Activated naive CD8-positive, alpha-beta T cell treated with anti-CD3 and anti-CD28 coated beads, Interleukin-2, amount 50 U/mL, for 24 hours (primary cell): ENCODE measurements at regions not wholly inside any gene's neighbourhood (a gene's known extent, or its start where the extent isn't known, plus 50 kb on each side); places are given as distances from the start of the nearest gene placed in this dataset.

Experiments
- ATAC-seq: fragments of 150-1000 bp; cut with Tn5 transposase; one replicate; pipeline ENCODE4 v1.10.0; 2021
- DNase-seq: peaks from one replicate; pipeline ENCODE4 v3.0.0; 2021
- H3K27ac Mint-ChIP-seq: one replicate; pipeline ENCODE4 v1.8.0; 2021; ENCODE audit warnings: mild to moderate bottlenecking, mixed read lengths
- H3K27me3 Mint-ChIP-seq: one replicate; pipeline ENCODE4 v1.8.0; 2021; ENCODE audit warnings: mixed read lengths
- H3K36me3 Mint-ChIP-seq: one replicate; pipeline ENCODE4 v1.8.0; 2021; ENCODE audit warnings: low read depth, mixed read lengths
- H3K4me1 Mint-ChIP-seq: one replicate; pipeline ENCODE4 v1.8.0; 2021; ENCODE audit warnings: mixed read lengths
- H3K4me3 Mint-ChIP-seq: one replicate; pipeline ENCODE4 v1.8.0; 2021; ENCODE audit warnings: mild to moderate bottlenecking, moderate library complexity, mixed read lengths
- H3K9me3 Mint-ChIP-seq: one replicate; pipeline ENCODE4 v1.8.0; 2021; ENCODE audit warnings: mixed read lengths

DNA sequence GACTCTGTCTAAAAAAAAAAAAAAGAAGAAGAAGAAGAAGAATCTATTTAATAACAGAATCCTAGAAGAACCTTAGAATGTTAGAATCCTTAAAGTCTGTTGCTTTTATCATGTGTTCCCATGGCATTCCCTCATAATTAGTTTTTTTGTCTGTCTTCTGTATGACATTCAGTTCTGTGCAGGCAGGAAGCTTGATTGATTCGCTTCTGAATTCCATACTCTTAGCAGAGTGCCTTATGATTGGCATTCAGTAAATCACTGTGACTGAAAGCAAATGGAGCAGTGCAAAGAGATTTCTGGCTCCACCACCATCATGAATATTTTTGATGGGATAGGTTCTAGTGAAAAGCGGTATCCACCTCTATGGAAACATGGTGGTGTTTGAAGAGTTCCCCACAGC, 1065.9 kb upstream of the RBFOX1 start:
- Mint-ChIP-seq H3K27ac (no peak overlapping the region), H3K9me3 (peaks cover 32% of the 10 kb centered on the region), H3K36me3 (no peaks in the 10 kb centered on the region)

DNA sequence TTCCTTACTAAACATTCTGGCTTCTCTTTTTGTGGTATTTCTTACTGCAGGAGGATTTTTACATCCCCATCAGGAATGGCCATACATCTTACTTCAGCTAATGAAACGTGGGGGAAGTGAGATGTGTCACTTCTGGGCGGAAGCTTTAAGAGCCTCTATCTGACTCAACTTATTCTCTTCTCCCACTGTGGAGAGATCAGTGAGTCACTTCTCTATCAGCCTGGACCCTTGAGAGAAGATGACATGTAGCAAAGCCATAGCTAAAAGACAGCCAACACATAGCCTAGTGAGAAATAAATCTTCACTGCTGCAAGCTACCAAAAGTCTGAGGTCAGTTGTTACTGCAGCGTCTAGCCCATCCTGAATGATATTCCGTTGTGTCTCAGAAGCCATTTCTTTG, 1066.7 kb upstream of the RBFOX1 start:
- Mint-ChIP-seq H3K4me3 (no peak overlapping the region), H3K4me1 (no peaks in the 10 kb centered on the region), H3K36me3 (no peaks in the 10 kb centered on the region), H3K9me3 (peaks cover 32% of the 10 kb centered on the region), H3K27me3 (no peaks in the 10 kb centered on the region), H3K27ac (no peak overlapping the region)
- ATAC-seq (no peak), DNase-seq (no peak)

More for the DNA sequence above, 1065.9 kb upstream of the RBFOX1 start:
- Mint-ChIP-seq H3K27me3 (no peaks in the 10 kb centered on the region), H3K4me1 (no peaks in the 10 kb centered on the region), H3K4me3 (no peak overlapping the region)
- ATAC-seq (no peak), DNase-seq (no peak)

DNA sequence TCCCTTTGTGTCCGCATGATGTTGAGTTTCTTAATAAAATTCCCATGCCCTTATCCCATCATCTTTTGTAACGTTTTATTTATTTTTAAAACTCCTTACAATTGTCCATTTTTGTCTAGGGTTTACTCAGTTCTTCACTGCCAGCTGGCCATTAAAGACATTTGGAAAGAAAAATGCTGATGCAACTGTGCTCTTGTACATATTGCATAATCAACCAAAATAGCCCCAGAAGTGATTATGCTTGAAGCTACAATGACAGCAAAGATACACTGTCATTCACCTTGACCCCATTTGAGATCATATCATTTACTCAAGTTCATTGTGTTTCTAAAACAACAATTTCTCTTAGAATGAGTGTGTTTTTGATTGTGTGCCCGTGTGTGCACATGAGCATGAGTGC, 1074.6 kb upstream of the RBFOX1 start:
- H3K27ac Mint-ChIP-seq: no peak overlapping the region
- ATAC-seq (no peak), DNase-seq (no peak)
- no peaks in the 10 kb centered on the region for H3K4me1 Mint-ChIP-seq
- peaks cover 2% of the 10 kb centered on the region for H3K36me3 Mint-ChIP-seq
- H3K4me3 Mint-ChIP-seq: no peak overlapping the region
- H3K9me3 Mint-ChIP-seq: peaks cover 28% of the 10 kb centered on the region
- H3K27me3 Mint-ChIP-seq: no peaks in the 10 kb centered on the region

DNA sequence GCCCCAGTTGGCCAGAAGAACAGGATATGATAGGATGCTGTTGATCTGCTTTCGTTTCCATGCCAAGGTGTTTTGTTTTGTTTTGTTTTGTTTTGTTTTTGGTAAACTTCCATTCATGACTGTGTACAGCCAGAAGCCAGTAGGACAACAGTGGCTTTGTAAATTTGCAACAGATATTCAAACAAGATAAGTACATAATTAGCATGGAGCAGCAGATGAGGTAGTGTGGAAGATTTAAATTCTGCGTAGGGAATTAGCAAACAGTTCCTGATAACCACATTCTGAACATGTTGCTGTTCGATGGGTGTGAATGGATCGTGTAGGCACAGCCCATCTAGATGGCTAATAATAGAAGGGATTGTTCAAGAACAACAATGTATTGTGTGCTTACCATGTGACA, 1080.1 kb upstream of the RBFOX1 start:
- H3K36me3 Mint-ChIP-seq: peaks cover 2% of the 10 kb centered on the region

DNA sequence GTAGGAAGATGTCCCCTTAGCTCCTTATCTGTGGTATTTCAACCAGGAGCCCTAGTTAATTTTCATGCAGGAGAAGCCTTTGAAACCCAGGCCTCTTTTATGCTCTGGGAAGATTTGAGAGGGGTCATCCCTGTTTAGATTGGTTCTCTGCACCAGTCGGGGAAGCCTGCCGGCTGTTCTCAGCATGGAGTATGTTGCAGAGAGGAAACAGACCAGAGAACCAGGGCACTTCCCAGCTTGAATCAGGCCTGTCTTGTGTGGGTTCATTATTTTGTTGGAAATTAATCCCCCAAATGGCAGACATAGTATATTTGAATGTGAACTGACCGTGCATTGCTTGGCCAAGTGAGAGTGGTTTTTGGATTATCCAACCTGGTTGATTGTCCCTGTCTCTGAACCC, 1082.1 kb upstream of the RBFOX1 start:
- no peak overlapping the region for H3K4me3 Mint-ChIP-seq
- ATAC-seq (no peak), DNase-seq (no peak)
- no peak overlapping the region for H3K27ac Mint-ChIP-seq
- no peaks in the 10 kb centered on the region for H3K36me3 Mint-ChIP-seq
- H3K9me3 Mint-ChIP-seq: peaks cover 35% of the 10 kb centered on the region
- no peaks in the 10 kb centered on the region for H3K27me3 Mint-ChIP-seq
- no peaks in the 10 kb centered on the region for H3K4me1 Mint-ChIP-seq

More for the DNA sequence above, 1080.1 kb upstream of the RBFOX1 start:
- Mint-ChIP-seq H3K9me3 (peaks cover 42% of the 10 kb centered on the region), H3K27ac (no peak overlapping the region), H3K4me1 (no peaks in the 10 kb centered on the region), H3K4me3 (no peak overlapping the region), H3K27me3 (no peaks in the 10 kb centered on the region)
- ATAC-seq (no peak), DNase-seq (no peak)

DNA sequence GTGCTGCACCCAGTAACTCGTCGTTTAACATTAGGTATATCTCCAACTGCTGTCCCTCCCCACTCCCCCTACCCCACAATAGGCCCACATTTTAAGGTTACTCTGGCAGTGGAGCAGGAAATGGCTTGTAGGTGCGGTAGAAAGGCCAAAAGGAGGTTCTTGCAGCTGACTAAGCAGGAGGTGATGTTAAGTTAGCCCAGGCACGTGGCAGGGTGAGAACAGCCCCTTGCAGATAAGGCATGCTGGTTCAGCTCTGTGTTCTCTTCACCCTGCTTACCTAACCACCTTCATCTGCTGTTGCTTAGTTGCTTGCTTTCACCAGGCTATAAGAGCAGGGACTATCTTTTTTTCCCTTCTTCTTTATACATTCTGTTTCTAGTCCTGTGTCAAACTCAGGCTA, 1082.8 kb upstream of the RBFOX1 start:
- DNase-seq: no peak
- Mint-ChIP-seq H3K27ac (no peak overlapping the region), H3K9me3 (peaks cover 28% of the 10 kb centered on the region), H3K27me3 (no peaks in the 10 kb centered on the region), H3K4me1 (no peaks in the 10 kb centered on the region), H3K36me3 (no peaks in the 10 kb centered on the region), H3K4me3 (no peak overlapping the region)
- ATAC-seq: no peak

DNA sequence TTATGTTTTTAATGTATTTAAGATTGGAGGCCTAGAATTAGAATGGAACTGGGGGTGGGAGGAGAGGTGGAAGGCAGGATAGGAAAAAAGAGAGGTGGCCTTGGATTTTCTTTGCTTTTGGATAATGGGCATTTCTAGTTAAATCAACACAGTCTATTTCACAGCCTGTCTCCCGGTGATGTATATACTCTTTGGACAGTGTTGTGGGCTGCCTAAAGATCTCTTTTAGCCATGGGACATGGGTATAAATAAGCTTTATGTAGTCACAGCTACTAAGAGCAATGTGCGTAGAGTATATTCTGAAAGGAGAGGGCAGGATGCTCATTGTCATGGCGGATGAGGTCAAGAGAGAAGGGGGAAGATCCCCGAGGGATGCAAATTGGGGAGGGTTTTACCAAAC, 1084.4 kb upstream of the RBFOX1 start:
- no peaks in the 10 kb centered on the region for H3K36me3 Mint-ChIP-seq
- H3K9me3 Mint-ChIP-seq: peaks cover 24% of the 10 kb centered on the region
- no peak overlapping the region for H3K27ac Mint-ChIP-seq
- no peaks in the 10 kb centered on the region for H3K27me3 Mint-ChIP-seq
- H3K4me1 Mint-ChIP-seq: no peaks in the 10 kb centered on the region
- ATAC-seq (no peak), DNase-seq (no peak)
- H3K4me3 Mint-ChIP-seq: no peak overlapping the region

DNA sequence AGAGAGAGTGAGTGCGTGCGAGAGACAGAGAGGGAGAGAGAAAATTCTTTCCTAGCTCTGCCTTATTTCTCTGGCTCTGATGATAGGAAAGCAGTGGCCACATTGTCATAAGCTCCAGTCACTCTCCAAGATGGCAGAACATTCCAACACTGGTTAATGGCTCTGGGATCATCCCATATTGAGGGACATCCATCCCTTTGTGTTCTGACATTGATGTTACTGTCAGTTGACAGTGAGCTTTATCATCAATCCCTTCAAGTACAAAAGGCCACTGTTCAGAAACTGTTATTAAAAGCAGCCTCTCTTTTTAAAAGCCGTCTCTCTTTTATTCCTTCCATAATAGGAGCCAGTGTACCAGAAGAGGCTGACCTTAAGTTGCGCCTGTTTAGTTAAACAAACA, 1084.9 kb upstream of the RBFOX1 start:
- Mint-ChIP-seq H3K36me3 (no peaks in the 10 kb centered on the region), H3K4me3 (no peak overlapping the region), H3K9me3 (peaks cover 19% of the 10 kb centered on the region), H3K27ac (no peak overlapping the region), H3K27me3 (no peaks in the 10 kb centered on the region), H3K4me1 (no peaks in the 10 kb centered on the region)
- ATAC-seq (no peak), DNase-seq (no peak)

DNA sequence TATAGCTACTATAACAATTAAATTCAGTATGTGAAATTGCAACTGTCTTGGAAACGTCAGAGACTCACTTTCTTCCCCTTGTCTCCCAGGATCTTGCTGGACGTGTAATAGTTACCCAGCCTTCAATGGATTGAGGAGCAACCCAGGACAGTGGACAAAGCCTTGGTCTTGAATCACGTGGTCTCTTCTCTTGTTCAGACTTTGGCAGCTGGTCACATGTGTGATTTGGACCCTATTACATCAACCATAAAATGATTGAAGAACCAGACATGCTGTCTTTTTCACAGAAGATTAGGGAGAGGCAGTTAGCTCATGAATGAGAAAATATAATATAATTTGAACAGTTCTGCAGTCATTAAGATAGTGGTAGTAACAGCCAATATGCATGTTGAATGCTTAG, 1085.5 kb upstream of the RBFOX1 start:
- Mint-ChIP-seq H3K36me3 (no peaks in the 10 kb centered on the region), H3K27me3 (no peaks in the 10 kb centered on the region), H3K9me3 (peaks cover 13% of the 10 kb centered on the region), H3K4me1 (no peaks in the 10 kb centered on the region), H3K4me3 (no peak overlapping the region), H3K27ac (no peak overlapping the region)
- DNase-seq (no peak), ATAC-seq (no peak)

DNA sequence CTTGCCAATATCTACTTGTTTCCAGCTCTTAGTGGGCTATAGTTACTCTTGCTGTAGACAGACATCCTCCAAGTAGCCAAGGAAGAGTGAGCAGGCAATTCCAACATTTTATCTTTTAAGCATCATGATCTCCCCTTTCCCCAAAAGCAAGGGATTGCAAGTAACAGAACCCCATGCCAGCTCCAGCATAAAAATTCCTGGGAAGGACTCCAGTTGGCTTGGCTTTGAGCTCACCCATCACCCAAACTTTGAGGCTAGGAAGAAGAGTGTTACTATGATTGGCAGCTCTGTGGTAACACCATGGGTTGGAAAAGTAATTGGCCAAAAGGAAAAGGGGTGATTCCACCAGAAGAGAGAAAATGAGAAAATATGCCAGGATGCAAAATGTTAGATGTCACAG, 1086.4 kb upstream of the RBFOX1 start:
- Mint-ChIP-seq H3K9me3 (peaks cover 13% of the 10 kb centered on the region), H3K4me3 (no peak overlapping the region), H3K36me3 (no peaks in the 10 kb centered on the region), H3K27me3 (no peaks in the 10 kb centered on the region), H3K27ac (no peak overlapping the region), H3K4me1 (no peaks in the 10 kb centered on the region)
- no peak for DNase-seq
- ATAC-seq: no peak

DNA sequence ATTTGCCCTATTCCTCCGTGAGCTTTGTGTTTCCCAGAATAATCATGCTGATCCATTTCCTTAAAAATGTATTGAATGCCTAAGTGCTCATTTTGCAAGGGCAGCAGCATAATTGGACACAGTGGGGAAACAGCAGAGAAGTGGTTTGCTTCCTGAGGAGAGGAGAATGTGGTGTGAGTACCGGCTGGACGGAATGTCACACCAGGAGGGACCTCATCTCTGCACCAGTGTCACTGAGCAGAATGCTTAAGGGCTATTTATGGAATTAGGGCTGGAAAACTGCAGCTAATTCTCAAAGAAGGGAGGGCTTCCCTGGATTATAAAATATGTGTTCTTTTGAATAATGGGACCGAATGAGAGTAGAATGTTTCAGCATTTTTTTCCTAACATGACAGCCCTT, 1100.6 kb upstream of the RBFOX1 start:
- Mint-ChIP-seq H3K9me3 (peaks cover 18% of the 10 kb centered on the region), H3K27ac (no peak overlapping the region), H3K36me3 (no peaks in the 10 kb centered on the region), H3K4me3 (no peak overlapping the region), H3K27me3 (no peaks in the 10 kb centered on the region), H3K4me1 (no peaks in the 10 kb centered on the region)
- no peak for DNase-seq
- no peak for ATAC-seq

DNA sequence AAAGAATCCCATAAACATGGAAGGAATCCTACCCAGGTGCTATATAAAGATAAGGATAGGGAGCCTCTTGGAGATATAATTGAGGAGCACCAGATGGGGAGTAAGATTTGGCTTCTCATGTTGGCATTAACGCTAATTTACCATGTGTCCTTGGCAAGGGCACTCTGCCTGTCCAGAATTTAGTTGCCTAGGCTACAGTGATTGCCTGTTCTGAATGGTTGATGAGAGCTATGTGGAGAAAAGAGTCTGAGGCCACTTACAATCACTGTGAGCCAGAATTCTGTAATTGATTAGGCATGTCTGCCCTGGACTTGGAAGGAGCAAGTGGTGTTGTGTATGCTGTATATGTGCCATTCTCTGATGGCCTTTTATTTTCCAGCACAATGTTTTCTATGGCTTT, 1101.2 kb upstream of the RBFOX1 start:
- Mint-ChIP-seq H3K27ac (no peak overlapping the region), H3K4me1 (no peaks in the 10 kb centered on the region), H3K36me3 (no peaks in the 10 kb centered on the region), H3K4me3 (no peak overlapping the region), H3K9me3 (peaks cover 14% of the 10 kb centered on the region), H3K27me3 (no peaks in the 10 kb centered on the region)
- DNase-seq: no peak
- ATAC-seq: no peak

DNA sequence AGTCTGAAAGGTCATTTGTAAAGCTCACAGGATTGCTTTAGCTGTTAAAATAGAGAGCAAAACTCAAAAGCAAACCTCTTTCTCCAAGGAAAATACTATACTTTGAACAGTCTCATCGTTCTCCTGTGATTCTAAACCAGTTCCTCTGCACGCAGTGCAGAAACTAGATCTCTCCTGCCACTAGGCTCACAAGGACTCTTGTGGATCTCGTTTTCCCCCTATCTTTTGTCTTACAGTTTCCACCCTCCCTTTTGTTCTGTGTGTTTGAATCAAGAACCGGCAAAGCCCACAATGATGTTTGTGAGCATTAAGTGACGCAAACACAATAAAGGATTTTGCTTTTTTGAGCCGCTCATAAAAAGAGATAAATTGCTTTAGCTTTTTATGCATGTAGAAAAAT, 1103.5 kb upstream of the RBFOX1 start:
- H3K4me1 Mint-ChIP-seq: no peaks in the 10 kb centered on the region
- no peak overlapping the region for H3K4me3 Mint-ChIP-seq
- ATAC-seq (no peak), DNase-seq (no peak)
- no peak overlapping the region for H3K27ac Mint-ChIP-seq
- peaks cover 12% of the 10 kb centered on the region for H3K9me3 Mint-ChIP-seq
- no peaks in the 10 kb centered on the region for H3K36me3 Mint-ChIP-seq
- no peaks in the 10 kb centered on the region for H3K27me3 Mint-ChIP-seq

DNA sequence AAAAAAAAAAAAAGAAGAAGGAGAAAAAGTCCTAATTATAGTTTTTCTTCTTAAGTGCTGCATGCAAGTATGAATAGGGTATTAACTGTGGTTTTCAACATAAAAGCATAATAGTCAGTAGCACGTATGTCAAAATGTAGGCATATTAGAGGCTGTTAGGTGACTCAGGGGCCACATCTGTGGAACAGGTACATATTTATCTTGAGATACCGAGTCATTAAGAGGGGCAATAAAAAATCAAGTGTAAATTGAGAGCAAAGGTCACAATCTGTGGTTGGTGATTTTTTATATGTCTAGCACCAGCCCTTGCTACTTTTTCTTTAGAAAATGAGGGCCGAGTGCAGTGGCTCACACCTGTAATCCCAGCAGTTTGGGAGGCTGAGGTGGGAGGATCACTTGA, 1113.8 kb upstream of the RBFOX1 start:
- no peak overlapping the region for H3K4me3 Mint-ChIP-seq
- H3K36me3 Mint-ChIP-seq: no peaks in the 10 kb centered on the region
- peaks cover 10% of the 10 kb centered on the region for H3K9me3 Mint-ChIP-seq
- H3K27me3 Mint-ChIP-seq: no peaks in the 10 kb centered on the region
- H3K27ac Mint-ChIP-seq: no peak overlapping the region
- no peak for ATAC-seq
- DNase-seq: no peak
- H3K4me1 Mint-ChIP-seq: no peaks in the 10 kb centered on the region

DNA sequence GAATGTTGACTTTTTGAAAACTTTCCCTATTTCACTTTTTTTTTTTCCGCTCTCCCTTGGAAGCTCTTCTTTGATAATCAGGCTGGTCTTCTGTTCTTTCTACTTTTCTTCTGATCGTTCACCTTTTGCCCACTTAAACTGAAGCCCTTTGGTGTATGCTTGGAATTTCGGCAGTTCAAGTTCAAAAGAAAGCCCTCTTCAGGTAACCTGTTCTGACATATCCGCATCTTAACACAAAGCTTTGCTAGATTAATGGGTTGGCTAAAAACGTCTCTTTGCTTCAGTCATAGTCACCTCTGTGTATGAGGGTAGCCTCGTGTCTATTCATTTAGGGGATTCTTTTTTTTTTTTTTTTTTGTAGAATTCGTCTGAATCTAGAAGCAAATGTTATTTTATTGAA, 1115.8 kb upstream of the RBFOX1 start:
- no peak overlapping the region for H3K27ac Mint-ChIP-seq
- ATAC-seq (no peak), DNase-seq (no peak)
- H3K9me3 Mint-ChIP-seq: peaks cover 11% of the 10 kb centered on the region
- H3K36me3 Mint-ChIP-seq: no peaks in the 10 kb centered on the region
- no peak overlapping the region for H3K4me3 Mint-ChIP-seq
- no peaks in the 10 kb centered on the region for H3K27me3 Mint-ChIP-seq
- H3K4me1 Mint-ChIP-seq: no peaks in the 10 kb centered on the region

DNA sequence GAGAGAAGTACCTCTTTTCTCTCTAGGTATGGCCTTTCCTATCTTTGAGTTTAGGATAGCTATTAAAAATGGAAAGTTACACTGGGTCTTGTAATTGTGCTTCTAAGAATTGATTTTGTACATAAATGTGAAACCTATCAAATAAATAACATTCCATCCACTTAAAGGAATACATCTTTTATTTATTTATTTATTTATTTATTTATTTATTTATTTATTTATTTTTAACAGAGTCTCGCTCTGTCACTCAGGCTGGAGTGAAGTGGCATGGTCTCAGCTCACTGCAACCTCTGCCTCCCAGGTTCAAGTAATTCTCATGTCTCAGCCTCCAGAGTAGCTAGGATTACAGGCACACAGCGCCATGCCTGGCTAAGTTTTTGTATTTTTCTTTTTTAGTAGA, 1114.0 kb upstream of the EEF2KMT start:
- Mint-ChIP-seq H3K36me3 (no peaks in the 10 kb centered on the region), H3K4me3 (no peak overlapping the region), H3K27ac (no peak overlapping the region), H3K27me3 (peaks cover 2% of the 10 kb centered on the region), H3K9me3 (peaks cover 12% of the 10 kb centered on the region), H3K4me1 (no peaks in the 10 kb centered on the region)
- no peak for ATAC-seq
- no peak for DNase-seq
